ENCODE measurements at regions not wholly inside any gene's neighbourhood (a gene's known extent, or its start where the extent isn't known, plus 50 kb on each side); places are given as distances from the start of the nearest gene placed in this dataset.

- DNase-seq: no peak
Observed at GRCh38 chr7:67771846-67772605, 775.4 kb downstream of the TYW1 start.

- DNase-seq: no peak
Observed at GRCh38 chr7:67773081-67773480, 776.4 kb downstream of the TYW1 start.

GRCh38 chr7:67777119-67777518 lies 780.5 kb downstream of the TYW1 start:
- no peak for DNase-seq

- DNase-seq: no peak
Observed at GRCh38 chr7:67781841-67782240, 785.2 kb downstream of the TYW1 start.

GRCh38 chr7:67786021-67786420 lies 789.4 kb downstream of the TYW1 start:
- no peak for DNase-seq

GRCh38 chr7:67788669-67789068 lies 792.0 kb downstream of the TYW1 start:
- DNase-seq: no peak

- no peak for DNase-seq
Observed at GRCh38 chr7:67791918-67792317, 795.3 kb downstream of the TYW1 start.

- DNase-seq: no peak
Observed at GRCh38 chr7:67794544-67794943, 797.9 kb downstream of the TYW1 start.

- DNase-seq: no peak
Observed at GRCh38 chr7:67803789-67804188, 807.2 kb downstream of the TYW1 start.

GRCh38 chr7:67805921-67806471 lies 809.4 kb downstream of the TYW1 start:
- no peak for DNase-seq

GRCh38 chr7:67807826-67808225 lies 811.2 kb downstream of the TYW1 start:
- DNase-seq: no peak

- no peak for DNase-seq
Observed at GRCh38 chr7:67809586-67809985, 813.0 kb downstream of the TYW1 start.

- DNase-seq: no peak
Observed at GRCh38 chr7:67813621-67814292, 817.1 kb downstream of the TYW1 start.

- DNase-seq: no peak
Observed at GRCh38 chr7:67817481-67817880, 820.8 kb downstream of the TYW1 start.

GRCh38 chr7:67821116-67821515 lies 824.5 kb downstream of the TYW1 start:
- DNase-seq: no peak

GRCh38 chr7:67823345-67823744 lies 826.7 kb downstream of the TYW1 start:
- DNase-seq: no peak

- no peak for DNase-seq
Observed at GRCh38 chr7:67825356-67825755, 828.7 kb downstream of the TYW1 start.

- DNase-seq: no peak
Observed at GRCh38 chr7:67841896-67842295, 845.3 kb downstream of the TYW1 start.

GRCh38 chr7:67842571-67842970 lies 845.9 kb downstream of the TYW1 start:
- no peak for DNase-seq

GRCh38 chr7:67843001-67843565 lies 846.5 kb downstream of the TYW1 start:
- DNase-seq: no peak

- no peak for DNase-seq
Observed at GRCh38 chr7:67843615-67844014, 847.0 kb downstream of the TYW1 start.

- DNase-seq: no peak
Observed at GRCh38 chr7:67847092-67847787, 850.6 kb downstream of the TYW1 start.
